CD4-positive, alpha-beta T cell treated with Interleukin-6 at 100 ng/mL for 8 hours (primary cell): ENCODE measurements at regions not wholly inside any gene's neighbourhood (a gene's known extent, or its start where the extent isn't known, plus 50 kb on each side); places are given as distances from the start of the nearest gene placed in this dataset.
"Not testable (repeated sequence)": the region's sequence is repeated elsewhere in the genome, so short reads cannot be mapped to it uniquely, and the experiment has no call there.

Source experiments
- DNase-seq: peaks from one replicate; pipeline ENCODE4 v3.0.0-alpha.2; 2020; ENCODE audit warnings: mixed read lengths, low spot score

GRCh38 chr7:6938284-6938683 is 112.2 kb upstream of the CCZ1B start:
- DNase-seq, result not testable (repeated sequence)

GRCh38 chr7:6939126-6939525 is 113.1 kb upstream of the CCZ1B start:
- not testable (repeated sequence) for DNase-seq

- not testable (repeated sequence) for DNase-seq
These were observed 113.8 kb upstream of the CCZ1B start for GRCh38 chr7:6939896-6940295.

GRCh38 chr7:6946873-6947272 is 120.8 kb upstream of the CCZ1B start:
- not testable (repeated sequence) for DNase-seq

GRCh38 chr7:6950231-6950630 is 124.2 kb upstream of the CCZ1B start:
- not testable (repeated sequence) for DNase-seq

GRCh38 chr7:6951553-6951952 is 125.5 kb upstream of the CCZ1B start:
- not testable (repeated sequence) for DNase-seq

GRCh38 chr7:6953138-6953797 is 127.2 kb upstream of the CCZ1B start:
- not testable (repeated sequence) for DNase-seq

- DNase-seq, result not testable (repeated sequence)
These were observed 127.7 kb upstream of the CCZ1B start for GRCh38 chr7:6953798-6954181.

- DNase-seq, result not testable (repeated sequence)
These were observed 129.3 kb upstream of the CCZ1B start for GRCh38 chr7:6955385-6955784.

- not testable (repeated sequence) for DNase-seq
These were observed 130.0 kb upstream of the CCZ1B start for GRCh38 chr7:6955990-6956566.

- not testable (repeated sequence) for DNase-seq
These were observed 132.3 kb upstream of the CCZ1B start for GRCh38 chr7:6958371-6958770.

- not testable (repeated sequence) for DNase-seq
These were observed 133.9 kb upstream of the CCZ1B start for GRCh38 chr7:6959942-6960341.

GRCh38 chr7:6962871-6963270 is 136.8 kb upstream of the CCZ1B start:
- DNase-seq, result not testable (repeated sequence)

- DNase-seq, result peak; percentile 18
These were observed 139.0 kb upstream of the CCZ1B start for GRCh38 chr7:6965051-6965450.

GRCh38 chr7:6970180-6970579 is 144.1 kb upstream of the CCZ1B start:
- DNase-seq, result not testable (repeated sequence)

- DNase-seq, result not testable (repeated sequence)
These were observed 148.8 kb upstream of the CCZ1B start for GRCh38 chr7:6974876-6975275.

GRCh38 chr7:6975346-6975745 is 149.3 kb upstream of the CCZ1B start:
- DNase-seq, result not testable (repeated sequence)

GRCh38 chr7:6977368-6977767 is 151.3 kb upstream of the CCZ1B start:
- not testable (repeated sequence) for DNase-seq

- not testable (repeated sequence) for DNase-seq
These were observed 152.3 kb upstream of the CCZ1B start for GRCh38 chr7:6978326-6978725.

- DNase-seq, result not testable (repeated sequence)
These were observed 153.4 kb upstream of the CCZ1B start for GRCh38 chr7:6979456-6979855.

GRCh38 chr7:6982375-6982774 is 156.3 kb upstream of the CCZ1B start:
- DNase-seq, result not testable (repeated sequence)

GRCh38 chr7:6986892-6987291 is 160.8 kb upstream of the CCZ1B start:
- DNase-seq, result not testable (repeated sequence)

- not testable (repeated sequence) for DNase-seq
These were observed 162.5 kb upstream of the CCZ1B start for GRCh38 chr7:6988608-6989007.

- DNase-seq, result not testable (repeated sequence)
These were observed 163.9 kb upstream of the CCZ1B start for GRCh38 chr7:6989968-6990367.
